SU-DHL-6 (cell line): ENCODE measurements at regions not wholly inside any gene's neighbourhood (a gene's known extent, or its start where the extent isn't known, plus 50 kb on each side); places are given as distances from the start of the nearest gene placed in this dataset.

Experiments
- EZH2phosphoT487 ChIP-seq: fragments of 200-600 bp; sonication (generic), shearing (Covaris generic); conservative IDR thresholded peaks from 2 replicates; pipeline ENCODE4 v1.6.1; 2018; ENCODE audit warnings: mild to moderate bottlenecking, antibody characterized with exemption, low read length, moderate library complexity, mixed read lengths
- TF ChIP-seq, protein P1 (sequence below): fragments of 200-600 bp; sonication (generic); IDR thresholded peaks from one replicate; pipeline ENCODE4 v1.5.1; 2017; ENCODE audit warnings: antibody characterized with exemption, mild to moderate bottlenecking, low read length, moderate library complexity; ENCODE audit not compliant: insufficient read depth, poor library complexity, severe bottlenecking

DNA sequence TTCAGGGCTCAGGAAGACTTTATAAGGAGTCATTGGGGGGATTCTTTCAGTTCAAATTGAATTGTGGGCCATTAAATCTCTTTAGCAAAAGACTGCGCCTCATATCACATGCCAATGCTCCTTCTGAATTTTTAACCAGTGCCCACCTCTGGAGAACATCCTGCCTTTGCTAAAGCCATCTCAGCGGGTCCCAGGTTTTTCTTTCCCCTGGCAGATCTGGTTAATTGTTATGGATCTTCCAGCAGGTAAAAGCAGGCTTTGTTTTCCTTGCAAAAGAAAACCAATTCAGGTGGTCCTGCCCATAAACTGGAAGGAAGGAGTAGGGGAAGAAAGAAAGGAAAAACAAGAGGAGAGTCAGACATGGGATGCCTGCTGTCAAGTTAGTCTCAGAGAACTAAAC is 298.2 kb downstream of the LRFN2 start:
- TF ChIP-seq, protein P1, sequence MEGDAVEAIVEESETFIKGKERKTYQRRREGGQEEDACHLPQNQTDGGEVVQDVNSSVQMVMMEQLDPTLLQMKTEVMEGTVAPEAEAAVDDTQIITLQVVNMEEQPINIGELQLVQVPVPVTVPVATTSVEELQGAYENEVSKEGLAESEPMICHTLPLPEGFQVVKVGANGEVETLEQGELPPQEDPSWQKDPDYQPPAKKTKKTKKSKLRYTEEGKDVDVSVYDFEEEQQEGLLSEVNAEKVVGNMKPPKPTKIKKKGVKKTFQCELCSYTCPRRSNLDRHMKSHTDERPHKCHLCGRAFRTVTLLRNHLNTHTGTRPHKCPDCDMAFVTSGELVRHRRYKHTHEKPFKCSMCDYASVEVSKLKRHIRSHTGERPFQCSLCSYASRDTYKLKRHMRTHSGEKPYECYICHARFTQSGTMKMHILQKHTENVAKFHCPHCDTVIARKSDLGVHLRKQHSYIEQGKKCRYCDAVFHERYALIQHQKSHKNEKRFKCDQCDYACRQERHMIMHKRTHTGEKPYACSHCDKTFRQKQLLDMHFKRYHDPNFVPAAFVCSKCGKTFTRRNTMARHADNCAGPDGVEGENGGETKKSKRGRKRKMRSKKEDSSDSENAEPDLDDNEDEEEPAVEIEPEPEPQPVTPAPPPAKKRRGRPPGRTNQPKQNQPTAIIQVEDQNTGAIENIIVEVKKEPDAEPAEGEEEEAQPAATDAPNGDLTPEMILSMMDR, result no peak
- no peak for TF ChIP-seq EZH2phosphoT487
